ENCODE measurements at regions not wholly inside any gene's neighbourhood (a gene's known extent, or its start where the extent isn't known, plus 50 kb on each side); places are given as distances from the start of the nearest gene placed in this dataset.

GRCh38 chr5:125201446-125202052 is 455.1 kb upstream of the ZNF608 start:
- in situ Hi-C loops (cut with MboI; ENCODE audit: low sequenced_read_pairs, unreplicated experiment), result no loop called here
- DNase-seq (ENCODE audit: low spot score), result no peak

DNA sequence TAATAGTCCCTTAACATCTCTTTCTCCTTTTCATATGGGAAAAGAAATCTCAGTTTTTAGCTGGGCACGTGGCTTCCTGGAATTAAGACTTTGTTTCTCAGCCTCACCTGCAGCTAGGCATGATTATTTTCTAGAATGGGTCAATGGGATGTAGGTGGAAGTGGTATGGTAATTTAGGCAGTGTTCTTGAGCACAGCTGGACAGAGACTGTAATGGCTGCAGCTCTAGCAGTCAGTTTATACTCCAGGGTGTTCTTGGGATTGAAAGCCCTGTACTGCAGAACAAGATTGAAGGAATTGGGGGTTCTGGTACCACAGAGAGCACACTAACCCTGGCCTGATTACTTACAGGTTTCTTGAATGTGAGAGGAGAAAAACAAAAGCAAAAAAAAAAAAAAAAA is 455.9 kb upstream of the ZNF608 start:
- DNase-seq (ENCODE audit: low spot score), result no peak
- TF ChIP-seq, protein P1, sequence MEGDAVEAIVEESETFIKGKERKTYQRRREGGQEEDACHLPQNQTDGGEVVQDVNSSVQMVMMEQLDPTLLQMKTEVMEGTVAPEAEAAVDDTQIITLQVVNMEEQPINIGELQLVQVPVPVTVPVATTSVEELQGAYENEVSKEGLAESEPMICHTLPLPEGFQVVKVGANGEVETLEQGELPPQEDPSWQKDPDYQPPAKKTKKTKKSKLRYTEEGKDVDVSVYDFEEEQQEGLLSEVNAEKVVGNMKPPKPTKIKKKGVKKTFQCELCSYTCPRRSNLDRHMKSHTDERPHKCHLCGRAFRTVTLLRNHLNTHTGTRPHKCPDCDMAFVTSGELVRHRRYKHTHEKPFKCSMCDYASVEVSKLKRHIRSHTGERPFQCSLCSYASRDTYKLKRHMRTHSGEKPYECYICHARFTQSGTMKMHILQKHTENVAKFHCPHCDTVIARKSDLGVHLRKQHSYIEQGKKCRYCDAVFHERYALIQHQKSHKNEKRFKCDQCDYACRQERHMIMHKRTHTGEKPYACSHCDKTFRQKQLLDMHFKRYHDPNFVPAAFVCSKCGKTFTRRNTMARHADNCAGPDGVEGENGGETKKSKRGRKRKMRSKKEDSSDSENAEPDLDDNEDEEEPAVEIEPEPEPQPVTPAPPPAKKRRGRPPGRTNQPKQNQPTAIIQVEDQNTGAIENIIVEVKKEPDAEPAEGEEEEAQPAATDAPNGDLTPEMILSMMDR (IDR thresholded peaks at IDR 0.05; ENCODE audit: borderline replicate concordance, control extremely low read depth, extremely low read depth, insufficient read depth, missing control alignments), result no peak
- in situ Hi-C loops (cut with MboI; ENCODE audit: low sequenced_read_pairs, unreplicated experiment), result no loop called here

More at GRCh38 chr5:125201446-125202052, 455.1 kb upstream of the ZNF608 start:
- TF ChIP-seq, protein P1 (IDR thresholded peaks at IDR 0.05; ENCODE audit: borderline replicate concordance, control extremely low read depth, extremely low read depth, insufficient read depth, missing control alignments), result no peak

DNA sequence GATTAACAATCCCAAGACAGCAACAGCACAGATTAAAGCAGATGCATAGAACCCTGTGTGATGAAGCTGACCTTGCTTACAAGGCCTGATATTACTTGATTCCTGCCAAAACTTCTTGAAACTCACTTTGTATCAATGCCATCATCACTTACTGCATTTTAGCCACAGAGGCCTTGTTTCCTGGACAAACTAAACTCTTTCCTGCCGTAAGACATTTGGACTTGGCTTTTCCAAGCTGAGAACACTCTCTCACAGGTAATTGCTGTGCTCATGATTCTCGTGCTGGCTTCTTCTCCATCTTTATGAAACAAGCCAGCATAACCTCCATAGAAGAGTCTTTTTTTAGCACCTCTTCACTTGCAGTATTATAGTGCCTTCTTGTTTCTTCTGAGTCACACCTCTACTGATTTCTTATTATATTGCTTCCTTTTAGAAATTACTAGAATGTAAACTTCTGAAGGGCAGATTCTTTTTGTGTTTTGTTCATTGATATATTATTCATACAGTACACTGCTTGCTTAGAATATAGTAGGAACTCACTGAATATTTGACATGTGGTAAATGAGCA is 456.5 kb upstream of the ZNF608 start:
- no peak for DNase-seq (ENCODE audit: low spot score)
- TF ChIP-seq, protein P1 (IDR thresholded peaks at IDR 0.05; ENCODE audit: borderline replicate concordance, control extremely low read depth, extremely low read depth, insufficient read depth, missing control alignments), result no peak
- in situ Hi-C loops (cut with MboI; ENCODE audit: low sequenced_read_pairs, unreplicated experiment), result no loop called here

DNA sequence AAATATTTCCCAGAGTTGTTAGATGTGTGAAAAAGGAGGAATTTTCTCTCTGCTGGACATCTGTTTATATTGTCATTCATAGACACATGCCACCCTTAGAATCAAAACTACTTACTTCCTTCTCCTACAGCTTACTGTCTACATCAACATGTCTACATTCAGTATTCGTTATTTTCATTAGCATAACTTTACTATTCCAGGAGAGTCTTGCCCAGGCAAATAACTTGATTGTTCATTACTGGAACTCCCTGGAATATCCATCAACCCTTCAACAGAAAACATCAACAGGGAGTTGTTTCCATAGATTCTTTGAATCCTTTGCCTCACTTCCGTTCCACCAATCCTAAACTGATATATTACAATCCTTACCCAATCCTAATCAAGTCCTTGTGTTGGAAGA is 457.5 kb upstream of the ZNF608 start:
- no peak for DNase-seq (ENCODE audit: low spot score)
- TF ChIP-seq, protein P1 (IDR thresholded peaks at IDR 0.05; ENCODE audit: borderline replicate concordance, control extremely low read depth, extremely low read depth, insufficient read depth, missing control alignments), result no peak
- in situ Hi-C loops (cut with MboI; ENCODE audit: low sequenced_read_pairs, unreplicated experiment), result no loop called here

GRCh38 chr5:125205601-125206225 is 459.3 kb upstream of the ZNF608 start:
- in situ Hi-C loops (cut with MboI; ENCODE audit: low sequenced_read_pairs, unreplicated experiment), result no loop called here
- DNase-seq (ENCODE audit: low spot score), result no peak
- TF ChIP-seq, protein P1 (IDR thresholded peaks at IDR 0.05; ENCODE audit: borderline replicate concordance, control extremely low read depth, extremely low read depth, insufficient read depth, missing control alignments), result no peak

DNA sequence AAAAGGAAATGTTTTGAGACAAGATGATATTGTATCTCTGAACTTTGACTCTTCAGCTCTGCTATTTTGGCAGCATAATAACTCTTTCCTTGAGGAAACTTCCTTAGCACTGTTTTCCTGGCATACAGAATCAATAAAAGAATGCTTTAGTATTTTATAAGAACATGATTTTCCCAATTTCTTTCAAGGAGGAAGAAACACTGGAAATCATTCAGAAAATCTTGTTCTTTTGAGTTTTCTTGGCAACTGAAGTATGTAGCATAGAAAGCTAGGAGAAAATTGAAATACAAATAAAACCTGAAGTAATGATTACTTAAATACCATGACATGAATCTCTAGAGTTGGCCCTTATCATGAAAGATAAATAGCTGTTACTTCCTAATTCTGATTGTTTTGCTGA is 461.4 kb upstream of the ZNF608 start:
- TF ChIP-seq, protein P1 (IDR thresholded peaks at IDR 0.05; ENCODE audit: borderline replicate concordance, control extremely low read depth, extremely low read depth, insufficient read depth, missing control alignments), result no peak
- in situ Hi-C loops (cut with MboI; ENCODE audit: low sequenced_read_pairs, unreplicated experiment), result no loop called here
- DNase-seq (ENCODE audit: low spot score), result no peak

Data from GM13976 (cell line).